Keratinocyte (primary cell): ENCODE measurements at regions not wholly inside any gene's neighbourhood (a gene's known extent, or its start where the extent isn't known, plus 50 kb on each side); places are given as distances from the start of the nearest gene placed in this dataset.
A peak's percentile ranks its signal among the peaks of the same experiment; 100 is the strongest.

Experiments
- DNase-seq: peaks from one replicate; pipeline ENCODE4 v3.0.0-alpha.2; 2011; ENCODE audit warnings: low read depth, missing footprints, low spot score
- FAIRE-seq: peaks from 2 replicates; lab custom pipeline; 2011; peaks lifted over from hg19 to GRCh38; lab: Jason Lieb, UNC
- H2AFZ ChIP-seq: 2 replicates; pipeline ENCODE4 v1.6.0; 2012; ENCODE audit warnings: low read length, control low read depth, inconsistent platforms; ENCODE audit not compliant: control insufficient read depth
- H3K27ac ChIP-seq: 2 replicates; pipeline ENCODE4 v1.5.1; 2011; ENCODE audit warnings: low read length; ENCODE audit not compliant: control insufficient read depth, insufficient read depth
- H3K27me3 ChIP-seq: 3 replicates; pipeline ENCODE4 v1.6.0; 2011; ENCODE audit warnings: low read length; ENCODE audit not compliant: control insufficient read depth, insufficient read depth; ENCODE audit errors: extremely low read depth
- H3K36me3 ChIP-seq, 2 experiments: 2 replicates in 1 of 2; 3 replicates in 1 of 2; pipeline ENCODE4 v1.5.1; 2011; ENCODE audit warnings: low read length in 2 of 2, mild to moderate bottlenecking in 1 of 2; ENCODE audit not compliant: control insufficient read depth in 2 of 2, insufficient read depth in 2 of 2; ENCODE audit errors: extremely low read depth in 1 of 2
- H3K4me1 ChIP-seq: 3 replicates; pipeline ENCODE4 v1.5.1; 2011; ENCODE audit warnings: low read length; ENCODE audit not compliant: control insufficient read depth, insufficient read depth; ENCODE audit errors: extremely low read depth
- H3K4me2 ChIP-seq: 3 replicates; pipeline ENCODE4 v1.6.0; 2011; ENCODE audit warnings: low read depth, low read length; ENCODE audit not compliant: control insufficient read depth, insufficient read depth; ENCODE audit errors: extremely low read depth
- H3K4me3 ChIP-seq, 3 experiments: fragments of 200-600 bp in 1 of 3; sonication (generic) in 1 of 3; 2 replicates in 2 of 3; 3 replicates in 1 of 3; pipeline ENCODE4 v1.5.1; 2011 to 2016; ENCODE audit warnings: low read length in 3 of 3, mild to moderate bottlenecking in 3 of 3, control low read depth in 2 of 3, inconsistent platforms in 1 of 3, low read depth in 1 of 3, mixed read lengths in 1 of 3, mixed run types in 1 of 3, moderate library complexity in 1 of 3; ENCODE audit not compliant: control insufficient read depth in 2 of 3, insufficient read depth in 2 of 3; ENCODE audit errors: extremely low read depth in 1 of 3
- H3K79me2 ChIP-seq: 2 replicates; pipeline ENCODE4 v1.6.0; 2012; ENCODE audit warnings: low read length; ENCODE audit not compliant: control insufficient read depth, insufficient read depth
- H3K9ac ChIP-seq: 3 replicates; pipeline ENCODE4 v1.6.0; 2011; ENCODE audit warnings: low read length; ENCODE audit not compliant: control insufficient read depth, insufficient read depth; ENCODE audit errors: extremely low read depth
- H3K9me1 ChIP-seq: 3 replicates; pipeline ENCODE4 v1.6.0; 2011; ENCODE audit warnings: low read length; ENCODE audit not compliant: control insufficient read depth, insufficient read depth; ENCODE audit errors: extremely low read depth
- H3K9me3 ChIP-seq: 2 replicates; pipeline ENCODE4 v1.5.1; 2012; ENCODE audit warnings: low read depth, low read length; ENCODE audit not compliant: control insufficient read depth
- H4K20me1 ChIP-seq: 3 replicates; pipeline ENCODE4 v1.6.0; 2011; ENCODE audit warnings: low read length; ENCODE audit not compliant: control insufficient read depth, insufficient read depth; ENCODE audit errors: extremely low read depth
- CTCF ChIP-seq, 3 experiments: IDR thresholded peaks in 1 of 3; conservative IDR thresholded peaks in 1 of 3; optimal IDR thresholded peaks in 1 of 3; 2 replicates in 2 of 3; 3 replicates in 1 of 3; pipeline versions ENCODE3 to v1.5.1; 2011; ENCODE audit warnings: low read length in 3 of 3, mild to moderate bottlenecking in 3 of 3, moderate library complexity in 2 of 3, control low read depth in 1 of 3, inconsistent platforms in 1 of 3; ENCODE audit not compliant: insufficient read depth in 2 of 3; ENCODE audit errors: extremely low read depth in 1 of 3
- EZH2 ChIP-seq: IDR thresholded peaks from one replicate; pipeline ENCODE4 v1.6.1; 2012; ENCODE audit warnings: inconsistent platforms, mild to moderate bottlenecking, low read length, moderate library complexity
- dilution Hi-C: fragments of 300-500 bp; cut with MboI; formaldehyde crosslinking; loops from one replicate; pipeline ENCODE4 v1.7.0; 2020; ENCODE audit warnings: low sequenced_read_pairs; ENCODE audit not compliant: extremely low pct_ligation_motif_present

- Histone ChIP-seq H3K36me3 (no peaks in the 10 kb centered on the region), H3K79me2 (no peaks in the 10 kb centered on the region), H3K9me3 (no peaks in the 10 kb centered on the region), H4K20me1 (no peaks in the 10 kb centered on the region), H3K4me3 (no peak overlapping the region), H3K27ac (no peak overlapping the region), H3K27me3 (no peaks in the 10 kb centered on the region), H3K4me2 (no peak overlapping the region), H3K4me1 (peaks cover 14% of the 10 kb centered on the region), H2AFZ (no peak overlapping the region), H3K9ac (no peak overlapping the region), H3K9me1 (no peaks in the 10 kb centered on the region)
- dilution Hi-C loops: no loop called here
- DNase-seq: no peak
- no peak for FAIRE-seq
- TF ChIP-seq CTCF (optimal IDR thresholded peaks at IDR 0.05 in 1 of 3, IDR thresholded peaks at IDR 0.05 in 1 of 3, conservative IDR thresholded peaks at IDR 0.05 in 1 of 3; ENCODE audit: extremely low read depth in 1 of 3, insufficient read depth in 2 of 3, low read length in 3 of 3): no peak
- no peak for TF ChIP-seq EZH2
Measured at GRCh38 chr5:148765061-148765460, 61.4 kb upstream of the ADRB2 start.

- TF ChIP-seq EZH2 (no peak), CTCF (optimal IDR thresholded peaks at IDR 0.05 in 1 of 3, IDR thresholded peaks at IDR 0.05 in 1 of 3, conservative IDR thresholded peaks at IDR 0.05 in 1 of 3; ENCODE audit: extremely low read depth in 1 of 3, insufficient read depth in 2 of 3, low read length in 3 of 3) (no peak)
- FAIRE-seq (peak; percentile 82), DNase-seq (no peak)
- H4K20me1 ChIP-seq: no peaks in the 10 kb centered on the region
- H3K36me3 ChIP-seq: no peaks in the 10 kb centered on the region
- H2AFZ ChIP-seq: no peak overlapping the region
- no peaks in the 10 kb centered on the region for H3K9me3 ChIP-seq
- H3K27ac ChIP-seq: no peak overlapping the region
- no peaks in the 10 kb centered on the region for H3K27me3 ChIP-seq
- H3K79me2 ChIP-seq: no peaks in the 10 kb centered on the region
- H3K9me1 ChIP-seq: no peaks in the 10 kb centered on the region
- H3K9ac ChIP-seq: no peak overlapping the region
- H3K4me2 ChIP-seq: no peak overlapping the region
- H3K4me3 ChIP-seq: no peak overlapping the region
- peaks cover 14% of the 10 kb centered on the region for H3K4me1 ChIP-seq
- dilution Hi-C loops: no loop called here
Measured at GRCh38 chr5:148768806-148769415, 57.5 kb upstream of the ADRB2 start.
